NB4 (cell line): ENCODE measurements at regions not wholly inside any gene's neighbourhood (a gene's known extent, or its start where the extent isn't known, plus 50 kb on each side); places are given as distances from the start of the nearest gene placed in this dataset.
"Not testable (repeated sequence)": the region's sequence is repeated elsewhere in the genome, so short reads cannot be mapped to it uniquely, and the experiment has no call there.

Experiments used
- DNase-seq: peaks from one replicate; pipeline ENCODE4 v3.0.0; 2010; ENCODE audit warnings: low read depth
- H3K4me3 ChIP-seq: one replicate; pipeline ENCODE4 v1.5.1; 2011; ENCODE audit warnings: mild to moderate bottlenecking, low read depth, low read length, moderate library complexity
- CTCF ChIP-seq: IDR thresholded peaks from one replicate; pipeline ENCODE4 v1.5.1; 2012; ENCODE audit warnings: low read depth, low read length
- MAX ChIP-seq: IDR thresholded peaks from 2 replicates; pipeline ENCODE4 v1.6.1; 2011; ENCODE audit warnings: low read depth, low read length
- MYC ChIP-seq: IDR thresholded peaks from 2 replicates; pipeline ENCODE4 v1.6.1; 2011; ENCODE audit warnings: low read depth, low read length
- POLR2A ChIP-seq: IDR thresholded peaks from 2 replicates; pipeline ENCODE4 v1.6.1; 2011; ENCODE audit warnings: mild to moderate bottlenecking; ENCODE audit not compliant: insufficient read length; ENCODE audit errors: extremely low read depth

- no peak for TF ChIP-seq POLR2A
- no peak for TF ChIP-seq MYC
- no peak for TF ChIP-seq MAX
- no peak for TF ChIP-seq CTCF
- DNase-seq, result no peak
- no peak overlapping the region for H3K4me3 ChIP-seq
Measured at GRCh38 chr1:238451781-238452310, 561.1 kb upstream of the ZP4 start.

GRCh38 chr1:238450976-238451375, 560.3 kb upstream of the ZP4 start:
- DNase-seq, result no peak
- no peak for TF ChIP-seq MYC
- no peak for TF ChIP-seq MAX
- TF ChIP-seq POLR2A, result no peak
- TF ChIP-seq CTCF, result no peak
- no peak overlapping the region for H3K4me3 ChIP-seq

- TF ChIP-seq MYC (no peak), POLR2A (no peak), MAX (no peak), CTCF (no peak)
- DNase-seq, result no peak
- no peak overlapping the region for H3K4me3 ChIP-seq
Measured at GRCh38 chr1:238443687-238444086, 553.0 kb upstream of the ZP4 start.

- TF ChIP-seq CTCF (no peak), MAX (no peak), MYC (no peak), POLR2A (no peak)
- no peak overlapping the region for H3K4me3 ChIP-seq
- DNase-seq, result no peak
Measured at GRCh38 chr1:238439511-238439910, 548.8 kb upstream of the ZP4 start.

GRCh38 chr1:238438311-238439270, 547.9 kb upstream of the ZP4 start:
- H3K4me3 ChIP-seq, result no peak overlapping the region
- TF ChIP-seq CTCF (no peak), MYC (no peak), MAX (no peak), POLR2A (no peak)
- DNase-seq, result no peak

GRCh38 chr1:238429703-238430102, 539.0 kb upstream of the ZP4 start:
- not testable (repeated sequence) for DNase-seq, H3K4me3 ChIP-seq
